Parathyroid adenoma (tissue), 2 donors: ENCODE measurements at regions not wholly inside any gene's neighbourhood (a gene's known extent, or its start where the extent isn't known, plus 50 kb on each side); places are given as distances from the start of the nearest gene placed in this dataset.

ENCODE experiments used
- H2AFZ ChIP-seq: fragments of 300-600 bp; sonication (generic); one replicate; pipeline ENCODE4 v1.7.0; 2017; ENCODE audit warnings: antibody characterized with exemption, mild to moderate bottlenecking
- H3K27ac ChIP-seq: fragments of 300-600 bp; sonication (generic); one replicate; pipeline ENCODE4 v1.7.0; 2017
- H3K27me3 ChIP-seq: fragments of 300-600 bp; sonication (generic); one replicate; pipeline ENCODE4 v1.7.0; 2017; ENCODE audit warnings: low read length; ENCODE audit not compliant: control insufficient read depth, insufficient read depth
- H3K36me3 ChIP-seq: fragments of 300-600 bp; sonication (generic); one replicate; pipeline ENCODE4 v1.7.0; 2017; ENCODE audit warnings: low read length; ENCODE audit not compliant: control insufficient read depth, insufficient read depth
- H3K4me1 ChIP-seq: fragments of 300-600 bp; sonication (generic); one replicate; pipeline ENCODE4 v1.7.0; 2017; ENCODE audit warnings: control low read depth
- H3K4me2 ChIP-seq: fragments of 300-600 bp; sonication (generic); one replicate; pipeline ENCODE4 v1.7.0; 2017; ENCODE audit warnings: low read length
- H3K4me3 ChIP-seq: fragments of 300-600 bp; sonication (generic); one replicate; pipeline ENCODE4 v1.7.0; 2017; ENCODE audit warnings: low read depth, low read length
- H3K79me2 ChIP-seq: fragments of 300-600 bp; sonication (generic); one replicate; pipeline ENCODE4 v1.7.0; 2017; ENCODE audit warnings: control low read depth
- H3K9ac ChIP-seq: fragments of 300-600 bp; sonication (generic); one replicate; pipeline ENCODE4 v1.7.0; 2017; ENCODE audit warnings: mild to moderate bottlenecking
- H3K9me3 ChIP-seq: fragments of 300-600 bp; sonication (generic); one replicate; pipeline ENCODE4 v1.7.0; 2017; ENCODE audit warnings: low read length; ENCODE audit not compliant: control insufficient read depth
- TF ChIP-seq, protein P1 (sequence below): fragments of 300-600 bp; sonication (generic); IDR thresholded peaks from one replicate; pipeline ENCODE4 v1.7.0; 2017; ENCODE audit warnings: antibody characterized with exemption, mild to moderate bottlenecking
- donor health status: primary hyperparathyroidism.

DNA sequence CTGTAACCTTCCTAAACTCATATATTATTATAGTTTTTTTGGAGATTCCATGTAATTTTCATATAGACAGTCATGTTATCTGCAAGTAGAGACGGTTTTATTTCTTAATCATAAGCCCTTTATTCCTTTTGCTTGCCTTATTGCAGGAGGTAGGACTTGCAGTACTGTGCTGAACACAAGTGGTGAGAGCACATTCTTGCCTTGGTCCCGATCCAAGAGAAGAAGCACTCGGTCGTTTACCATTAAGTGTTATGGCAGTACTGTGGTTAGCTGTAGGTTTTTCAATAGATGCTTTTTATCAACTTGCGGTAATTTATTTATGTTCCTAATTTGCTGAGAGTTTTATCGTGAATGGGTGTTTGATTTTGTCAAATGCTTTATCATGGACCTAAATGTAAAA, 305.7 kb downstream of the DYSF start:
- H3K27ac ChIP-seq, result no peak overlapping the region
- no peaks in the 10 kb centered on the region for H3K27me3 ChIP-seq
- H3K4me1 ChIP-seq, result no peaks in the 10 kb centered on the region
- TF ChIP-seq, protein P1, sequence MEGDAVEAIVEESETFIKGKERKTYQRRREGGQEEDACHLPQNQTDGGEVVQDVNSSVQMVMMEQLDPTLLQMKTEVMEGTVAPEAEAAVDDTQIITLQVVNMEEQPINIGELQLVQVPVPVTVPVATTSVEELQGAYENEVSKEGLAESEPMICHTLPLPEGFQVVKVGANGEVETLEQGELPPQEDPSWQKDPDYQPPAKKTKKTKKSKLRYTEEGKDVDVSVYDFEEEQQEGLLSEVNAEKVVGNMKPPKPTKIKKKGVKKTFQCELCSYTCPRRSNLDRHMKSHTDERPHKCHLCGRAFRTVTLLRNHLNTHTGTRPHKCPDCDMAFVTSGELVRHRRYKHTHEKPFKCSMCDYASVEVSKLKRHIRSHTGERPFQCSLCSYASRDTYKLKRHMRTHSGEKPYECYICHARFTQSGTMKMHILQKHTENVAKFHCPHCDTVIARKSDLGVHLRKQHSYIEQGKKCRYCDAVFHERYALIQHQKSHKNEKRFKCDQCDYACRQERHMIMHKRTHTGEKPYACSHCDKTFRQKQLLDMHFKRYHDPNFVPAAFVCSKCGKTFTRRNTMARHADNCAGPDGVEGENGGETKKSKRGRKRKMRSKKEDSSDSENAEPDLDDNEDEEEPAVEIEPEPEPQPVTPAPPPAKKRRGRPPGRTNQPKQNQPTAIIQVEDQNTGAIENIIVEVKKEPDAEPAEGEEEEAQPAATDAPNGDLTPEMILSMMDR, result no peak
- H3K9ac ChIP-seq, result no peak overlapping the region
- H3K79me2 ChIP-seq, result no peaks in the 10 kb centered on the region
- no peak overlapping the region for H2AFZ ChIP-seq
- H3K36me3 ChIP-seq, result no peaks in the 10 kb centered on the region
- H3K4me3 ChIP-seq, result no peak overlapping the region
- no peak overlapping the region for H3K4me2 ChIP-seq
- H3K9me3 ChIP-seq, result no peaks in the 10 kb centered on the region

DNA sequence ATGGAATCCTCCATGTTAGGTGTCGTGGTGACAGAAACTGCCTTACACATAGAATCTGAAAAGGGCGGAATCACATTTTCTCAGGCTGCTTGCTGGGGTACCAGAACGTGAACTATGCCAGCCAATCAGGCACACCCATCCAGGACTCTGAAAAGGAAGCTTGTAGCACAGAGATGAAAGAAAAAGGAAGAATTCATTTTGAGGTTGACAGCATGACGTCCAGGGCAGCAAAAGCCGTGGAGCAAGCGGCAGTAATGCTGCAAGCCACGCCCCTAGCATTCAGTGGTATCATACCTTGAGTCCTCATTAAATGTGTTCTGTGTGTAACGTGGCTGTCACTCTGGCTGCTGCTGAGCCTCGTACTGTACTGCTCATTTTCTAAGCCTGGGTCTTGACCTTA, 304.0 kb downstream of the DYSF start:
- no peaks in the 10 kb centered on the region for H3K4me1 ChIP-seq
- no peak overlapping the region for H3K4me2 ChIP-seq
- TF ChIP-seq, protein P1, result no peak
- no peaks in the 10 kb centered on the region for H3K36me3 ChIP-seq
- no peak overlapping the region for H2AFZ ChIP-seq
- H3K27me3 ChIP-seq, result no peaks in the 10 kb centered on the region
- H3K4me3 ChIP-seq, result no peak overlapping the region
- no peak overlapping the region for H3K27ac ChIP-seq
- H3K79me2 ChIP-seq, result no peaks in the 10 kb centered on the region
- no peak overlapping the region for H3K9ac ChIP-seq
- H3K9me3 ChIP-seq, result no peaks in the 10 kb centered on the region

- Histone ChIP-seq H3K79me2 (no peaks in the 10 kb centered on the region), H3K4me1 (no peaks in the 10 kb centered on the region), H3K4me3 (no peak overlapping the region), H3K4me2 (no peak overlapping the region), H3K36me3 (no peaks in the 10 kb centered on the region), H3K9ac (no peak overlapping the region), H3K27ac (no peak overlapping the region), H3K9me3 (no peaks in the 10 kb centered on the region), H3K27me3 (no peaks in the 10 kb centered on the region), H2AFZ (no peak overlapping the region)
- TF ChIP-seq, protein P1, result no peak
Measured at GRCh38 chr2:71756280-71756906, 303.0 kb downstream of the DYSF start.

- H3K9me3 ChIP-seq, result no peaks in the 10 kb centered on the region
- no peak overlapping the region for H3K4me3 ChIP-seq
- TF ChIP-seq, protein P1, result no peak
- H3K4me2 ChIP-seq, result no peak overlapping the region
- no peak overlapping the region for H2AFZ ChIP-seq
- peaks cover 18% of the 10 kb centered on the region for H3K4me1 ChIP-seq
- no peaks in the 10 kb centered on the region for H3K79me2 ChIP-seq
- no peaks in the 10 kb centered on the region for H3K36me3 ChIP-seq
- no peak overlapping the region for H3K9ac ChIP-seq
- H3K27me3 ChIP-seq, result no peaks in the 10 kb centered on the region
- H3K27ac ChIP-seq, result no peak overlapping the region
Measured at GRCh38 chr2:71751590-71751989, 298.2 kb downstream of the DYSF start.

DNA sequence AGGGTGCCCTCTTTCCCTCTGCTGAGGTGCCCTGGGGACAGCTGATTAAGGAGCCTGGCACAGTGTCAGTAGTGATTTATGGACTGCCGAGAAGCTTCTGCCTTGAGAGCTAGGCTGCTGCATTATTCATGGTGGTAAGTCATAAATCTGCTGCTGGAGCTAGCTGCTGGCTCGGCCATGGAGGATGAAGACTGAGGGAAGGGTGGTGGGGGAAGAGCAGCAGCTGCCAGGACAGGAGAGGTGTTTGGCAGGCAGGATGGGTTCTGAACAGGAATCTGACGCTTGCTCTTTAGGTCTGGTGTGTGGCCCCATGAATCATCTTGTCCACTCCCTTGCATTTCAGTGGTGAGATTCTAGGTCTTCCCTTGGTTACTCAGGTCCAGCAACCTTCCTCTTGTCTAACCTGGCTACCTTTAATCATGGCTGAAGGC, 296.3 kb downstream of the DYSF start:
- Histone ChIP-seq H3K4me3 (no peak overlapping the region), H3K9ac (no peak overlapping the region), H3K27me3 (no peaks in the 10 kb centered on the region), H3K9me3 (no peaks in the 10 kb centered on the region), H3K27ac (no peak overlapping the region), H3K4me2 (no peak overlapping the region), H2AFZ (no peak overlapping the region), H3K4me1 (peaks cover 20% of the 10 kb centered on the region), H3K79me2 (no peaks in the 10 kb centered on the region), H3K36me3 (no peaks in the 10 kb centered on the region)
- TF ChIP-seq, protein P1, result no peak
